Kasumi-1 (cell line): ENCODE measurements at regions not wholly inside any gene's neighbourhood (a gene's known extent, or its start where the extent isn't known, plus 50 kb on each side); places are given as distances from the start of the nearest gene placed in this dataset.
A peak's percentile ranks its signal among the peaks of the same experiment; 100 is the strongest.

ENCODE experiments used
- DNase-seq, 2 experiments: peaks; one replicate each; lab custom pipeline; 2025; lab: John Stamatoyannopoulos, UW

DNA sequence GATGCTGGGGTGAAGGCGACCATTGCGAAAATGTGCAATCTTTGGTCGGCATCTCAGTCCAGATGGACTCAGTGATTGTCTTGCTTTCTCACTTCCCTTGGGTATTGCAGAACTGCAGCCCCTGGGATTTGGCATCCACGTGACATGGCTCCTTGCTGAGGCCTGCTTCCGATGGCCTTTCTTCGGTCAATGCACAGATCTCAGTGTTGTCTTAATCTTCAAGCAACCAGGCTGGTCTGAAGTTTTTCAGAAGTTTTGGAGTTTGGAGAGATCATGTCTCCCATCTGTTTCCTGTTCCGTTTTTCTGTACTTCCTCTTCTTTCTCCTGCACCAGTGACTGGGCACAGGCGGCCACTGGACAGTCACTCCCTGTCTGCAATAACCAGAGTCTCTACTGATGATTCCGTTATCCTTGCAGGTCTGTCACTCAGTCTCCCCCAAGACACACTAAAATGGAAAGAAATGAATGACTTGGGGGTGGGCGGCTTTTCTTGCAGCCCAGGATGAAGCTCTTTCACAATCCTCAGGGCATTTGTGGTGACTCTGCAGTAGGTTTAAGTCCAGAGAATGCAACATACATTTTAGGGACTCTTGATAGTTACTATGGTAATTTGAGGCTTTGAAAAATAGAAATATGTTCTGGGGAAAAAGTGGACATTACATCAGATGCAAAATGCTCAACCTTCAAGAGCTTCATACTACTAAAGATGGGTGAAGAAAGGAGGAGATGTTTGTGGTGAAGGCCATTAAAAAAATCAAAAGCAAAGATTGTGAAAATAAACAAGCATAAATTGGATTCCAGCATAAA is 106.3 kb upstream of the ZFHX3 start:
- DNase-seq = peak; percentile 99

DNA sequence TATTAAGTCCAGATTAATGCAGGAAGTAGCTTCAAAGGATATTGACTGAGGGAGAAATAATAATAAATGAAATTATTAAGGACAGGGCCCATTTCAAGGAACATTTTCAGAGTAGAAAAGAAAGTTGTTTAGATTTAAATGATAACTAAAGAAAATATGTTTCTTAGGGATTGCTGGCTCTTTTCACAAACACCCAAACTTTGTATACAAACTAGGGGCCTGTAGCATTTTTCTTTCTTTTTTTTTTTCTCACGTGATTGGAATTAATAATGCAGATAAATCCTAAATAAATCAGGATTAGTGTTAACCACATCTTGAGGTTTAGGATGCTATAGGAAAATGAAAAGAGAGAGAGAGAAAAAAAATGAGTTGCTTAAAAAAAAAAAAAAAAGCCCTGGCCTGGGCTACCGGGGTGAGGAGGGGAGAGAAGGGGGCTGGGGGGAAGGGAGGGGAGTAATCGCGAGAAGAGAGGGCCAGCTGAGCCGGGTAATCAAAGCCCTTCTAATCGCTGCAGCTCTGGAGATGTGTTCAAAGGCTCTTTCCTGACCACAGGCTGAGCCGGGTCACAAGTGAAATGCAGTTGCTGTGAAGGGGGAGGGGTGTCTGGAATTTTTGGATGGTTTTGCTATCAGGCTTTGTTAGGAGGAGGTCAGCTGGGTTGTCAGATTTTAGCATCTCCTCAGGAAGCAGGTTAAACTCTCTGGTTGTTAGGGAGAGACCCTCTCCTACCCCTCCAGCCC is 104.6 kb upstream of the ZFHX3 start:
- no peak for DNase-seq

DNA sequence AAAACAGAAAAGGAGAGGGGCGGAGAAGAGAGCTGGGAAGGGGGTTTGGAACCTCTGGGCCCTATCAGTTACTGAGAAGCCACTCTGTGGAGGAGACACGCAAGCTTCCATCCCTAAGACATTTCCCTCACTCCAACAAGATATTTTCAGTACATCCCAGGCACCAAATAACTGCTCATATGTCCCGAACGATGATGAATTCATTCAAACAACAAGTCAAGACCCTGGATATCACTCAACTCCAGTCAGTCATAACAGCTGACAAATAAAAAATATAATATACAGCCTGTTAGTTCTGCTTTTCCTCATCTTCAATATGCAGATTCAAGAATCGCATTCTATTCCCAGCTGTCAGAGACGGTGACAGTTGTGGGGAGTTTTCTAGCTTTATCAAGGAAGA is 104.0 kb upstream of the ZFHX3 start:
- DNase-seq = no peak

DNA sequence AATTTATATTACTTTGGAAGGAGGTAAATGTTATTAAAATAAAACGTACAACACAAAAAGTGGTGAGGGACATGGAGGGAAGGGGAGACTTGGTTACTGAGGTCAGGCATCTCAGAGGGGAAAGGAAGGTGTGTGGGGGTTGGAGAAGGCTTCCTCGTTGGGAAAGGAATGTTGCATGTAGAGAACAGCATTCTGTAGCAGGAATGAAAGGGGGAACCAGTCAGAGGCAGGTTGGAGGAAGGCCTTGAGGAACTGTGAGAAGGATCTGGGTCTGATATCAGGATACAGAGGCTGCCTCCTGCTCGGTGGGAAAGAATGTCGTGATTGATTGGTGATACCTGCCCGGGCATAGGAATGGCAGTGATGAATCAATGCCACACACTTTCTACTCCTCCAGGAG is 103.3 kb upstream of the ZFHX3 start:
- DNase-seq = no peak

DNA sequence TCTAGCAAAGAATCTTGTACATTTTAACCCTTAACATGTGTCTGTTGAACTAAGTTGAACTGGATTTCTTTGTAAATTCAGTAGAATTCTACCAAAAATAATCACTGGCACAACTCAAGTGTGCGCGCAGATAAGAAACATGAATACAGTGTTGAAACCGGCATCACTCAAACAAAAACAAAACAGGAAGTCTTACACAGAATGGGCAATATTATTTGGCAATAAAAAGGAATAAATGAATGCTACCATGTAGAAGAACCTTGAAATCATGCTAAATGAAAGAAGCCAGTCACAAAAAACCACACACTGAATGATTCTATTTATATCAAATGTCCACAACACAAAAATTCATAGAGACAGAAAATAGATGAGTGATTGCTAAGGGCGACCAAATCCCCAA is 102.9 kb upstream of the ZFHX3 start:
- no peak for DNase-seq

DNA sequence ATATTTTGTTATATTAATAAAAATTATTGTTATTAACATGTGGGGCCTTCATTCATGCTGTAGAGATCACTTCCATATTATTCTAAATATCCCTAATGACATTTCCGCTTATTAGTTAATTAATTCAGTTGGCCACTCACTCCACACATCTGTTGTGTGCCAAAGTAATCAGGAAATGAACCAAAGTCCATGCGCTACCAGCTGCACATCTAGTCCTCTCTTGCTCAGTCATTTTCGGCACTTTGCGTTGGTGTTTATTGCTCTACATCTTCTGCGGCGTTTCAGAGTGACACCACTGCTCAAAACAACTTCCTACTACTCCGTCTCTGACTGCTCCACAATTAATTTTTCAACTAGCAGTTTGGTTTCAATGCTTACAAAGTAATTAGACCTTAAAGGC is 101.4 kb upstream of the ZFHX3 start:
- no peak for DNase-seq

DNA sequence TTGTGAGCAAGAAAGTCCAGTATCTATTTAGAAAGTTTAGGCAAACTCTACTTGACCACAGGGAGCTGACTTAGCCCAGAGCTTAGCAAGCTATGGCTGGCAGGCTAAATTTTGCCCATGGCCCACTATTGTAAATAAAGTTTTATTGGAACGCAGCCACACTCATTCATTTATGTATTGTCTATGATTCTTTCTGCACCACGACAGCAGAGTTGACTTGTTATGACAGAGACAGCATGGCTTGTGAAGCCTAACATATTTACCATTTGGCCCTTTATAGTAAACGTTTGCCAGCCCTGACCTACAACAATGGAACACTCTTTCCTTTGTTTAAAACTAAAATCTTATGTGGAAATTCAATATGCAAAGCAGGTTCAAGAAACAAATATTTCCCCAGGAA is 100.0 kb upstream of the ZFHX3 start:
- DNase-seq = no peak

DNA sequence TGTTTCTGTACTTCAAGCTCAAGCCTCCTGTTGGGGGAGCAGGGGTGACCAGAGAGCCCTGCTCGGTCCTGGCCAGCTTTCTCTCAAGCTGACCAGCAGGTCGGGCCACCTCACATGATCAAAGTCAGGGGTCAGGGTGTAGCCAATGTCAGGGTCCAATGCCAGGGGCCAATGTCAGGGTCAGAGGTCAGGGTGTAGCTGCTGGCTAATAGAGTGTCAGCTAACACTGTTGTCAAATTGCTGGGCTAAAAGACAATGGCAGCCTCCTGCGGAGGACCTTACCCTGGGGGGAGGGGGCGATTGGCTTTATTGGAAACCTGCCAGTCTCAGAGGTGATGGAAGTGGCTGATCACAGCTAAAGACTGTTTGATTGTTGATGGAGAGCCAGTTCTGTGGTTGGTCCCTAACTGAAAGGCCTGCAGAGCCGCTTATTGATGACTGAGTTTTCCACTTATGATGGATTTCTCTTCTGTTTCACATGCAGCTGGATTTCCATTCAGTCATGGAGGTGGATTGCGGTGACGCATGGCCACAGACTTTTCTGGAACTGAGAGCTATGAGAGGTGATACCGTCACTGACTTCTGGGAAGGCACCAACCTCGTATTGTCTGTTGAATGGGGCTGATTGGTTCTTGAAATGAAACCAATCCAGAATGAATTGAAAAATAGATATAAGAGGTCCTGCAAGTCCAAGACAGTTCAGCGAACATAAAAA is 97.4 kb upstream of the ZFHX3 start:
- no peak for DNase-seq

DNA sequence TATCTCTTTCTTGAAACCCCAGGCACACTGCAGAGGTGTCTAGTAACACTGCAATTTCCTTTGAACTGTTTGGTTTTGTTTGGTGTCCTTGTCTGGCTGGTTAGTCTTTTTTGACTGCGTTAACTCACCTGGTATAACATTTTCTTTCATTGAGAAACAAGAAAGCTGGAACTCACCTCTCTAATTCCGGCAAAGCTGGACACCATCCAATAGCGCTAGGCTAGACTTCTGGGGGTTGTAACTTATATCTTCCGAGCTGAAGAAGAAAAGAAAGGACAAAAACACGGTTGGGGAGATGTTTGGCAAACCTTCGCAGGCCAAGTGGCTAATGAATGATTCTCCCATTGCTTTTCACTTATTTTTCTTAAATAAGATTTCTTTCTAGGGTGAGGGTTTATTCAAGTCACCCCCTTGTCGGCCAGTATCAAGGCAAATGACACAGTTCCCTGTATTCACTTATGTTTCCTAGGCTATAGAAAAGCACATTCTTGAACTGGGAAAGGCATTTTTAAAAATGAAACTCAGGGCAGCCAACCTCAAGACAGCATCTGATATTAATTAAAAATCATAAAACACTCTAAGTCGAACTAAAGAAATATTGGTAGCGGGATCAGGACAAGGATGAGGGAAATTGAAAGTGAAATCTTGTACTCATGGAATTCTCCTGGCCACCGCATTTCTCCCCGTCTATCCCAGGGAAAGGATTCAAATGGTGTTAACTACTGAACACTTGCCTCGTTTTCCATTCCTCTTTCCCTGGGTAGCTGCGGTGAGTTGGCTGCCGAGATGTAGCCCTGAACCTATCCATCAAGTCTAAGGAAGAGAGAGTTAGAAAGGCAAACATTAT is 95.9 kb upstream of the ZFHX3 start:
- DNase-seq = no peak

DNA sequence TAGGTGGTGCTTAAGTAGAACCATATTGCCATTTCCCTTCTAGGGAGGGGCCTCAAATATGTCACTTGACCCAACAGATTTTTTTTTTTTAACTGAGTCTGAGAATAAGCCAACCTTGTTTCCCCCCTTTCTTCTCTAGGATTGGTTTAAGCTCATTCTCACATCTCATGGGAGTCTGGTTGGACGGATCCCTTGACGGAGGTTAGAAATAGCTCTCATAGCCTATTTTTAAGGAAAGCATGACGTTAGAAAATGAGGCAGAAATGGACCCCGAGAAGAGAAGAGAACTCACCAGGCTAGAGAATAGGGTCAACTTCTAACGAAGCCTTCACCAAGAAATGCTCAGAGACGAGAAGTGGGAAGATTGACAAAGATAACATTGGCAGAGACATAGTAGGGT is 95.1 kb upstream of the ZFHX3 start:
- DNase-seq = no peak

DNA sequence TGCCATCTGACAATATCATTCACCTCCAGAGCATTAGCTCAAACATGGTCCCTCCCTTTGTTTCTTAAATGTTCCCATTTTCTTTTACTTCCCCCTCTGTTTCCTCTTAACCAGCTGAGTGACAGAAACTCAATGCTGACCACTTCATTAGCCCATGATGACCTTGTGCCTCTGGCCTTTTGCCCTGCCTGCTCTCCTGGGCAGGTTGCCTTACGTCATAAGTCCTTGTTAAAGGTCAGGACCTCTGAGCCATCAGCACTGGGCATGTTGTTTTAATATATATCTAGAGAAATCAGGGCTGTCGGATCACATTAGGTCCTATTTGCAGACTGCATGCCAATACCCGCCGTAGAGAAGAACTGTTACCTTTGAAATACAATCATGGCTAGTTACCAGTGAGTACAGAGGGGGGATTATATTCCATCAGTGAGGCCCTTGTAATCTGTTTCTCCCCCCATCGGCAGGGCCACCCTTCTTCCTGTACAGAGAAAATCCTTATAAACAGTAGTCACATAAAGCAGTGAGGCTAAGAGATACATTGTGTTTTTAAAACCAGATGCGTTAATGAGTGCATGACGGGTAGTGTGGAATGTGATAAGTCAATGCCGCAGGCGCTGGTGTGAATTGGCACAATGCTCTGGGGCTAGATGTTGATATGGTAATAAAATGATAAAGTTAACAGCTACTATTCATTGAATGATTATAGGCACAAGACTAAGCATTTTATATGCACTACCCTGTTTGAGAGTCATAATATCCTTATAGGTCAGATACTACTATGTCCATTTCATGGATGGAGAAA is 94.3 kb upstream of the ZFHX3 start:
- no peak for DNase-seq

DNA sequence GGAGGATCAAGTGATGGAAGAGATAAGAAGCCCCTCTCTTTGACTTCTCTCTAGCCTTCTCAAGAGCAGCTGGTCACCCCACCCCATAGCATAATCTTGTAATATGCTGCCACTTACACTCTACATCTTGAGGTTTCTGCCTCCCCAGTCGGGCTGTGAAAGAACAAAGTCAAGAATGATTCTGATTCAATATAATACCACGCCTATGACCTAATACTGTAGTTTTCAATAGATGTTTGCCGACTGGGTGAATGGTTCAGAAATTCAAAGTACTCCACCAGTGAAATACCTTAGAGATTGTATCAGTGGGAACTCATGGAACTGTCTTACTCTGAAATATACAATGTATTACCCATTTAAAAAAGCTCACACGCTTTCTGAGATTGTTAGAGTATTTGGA is 93.0 kb upstream of the ZFHX3 start:
- DNase-seq = no peak

DNA sequence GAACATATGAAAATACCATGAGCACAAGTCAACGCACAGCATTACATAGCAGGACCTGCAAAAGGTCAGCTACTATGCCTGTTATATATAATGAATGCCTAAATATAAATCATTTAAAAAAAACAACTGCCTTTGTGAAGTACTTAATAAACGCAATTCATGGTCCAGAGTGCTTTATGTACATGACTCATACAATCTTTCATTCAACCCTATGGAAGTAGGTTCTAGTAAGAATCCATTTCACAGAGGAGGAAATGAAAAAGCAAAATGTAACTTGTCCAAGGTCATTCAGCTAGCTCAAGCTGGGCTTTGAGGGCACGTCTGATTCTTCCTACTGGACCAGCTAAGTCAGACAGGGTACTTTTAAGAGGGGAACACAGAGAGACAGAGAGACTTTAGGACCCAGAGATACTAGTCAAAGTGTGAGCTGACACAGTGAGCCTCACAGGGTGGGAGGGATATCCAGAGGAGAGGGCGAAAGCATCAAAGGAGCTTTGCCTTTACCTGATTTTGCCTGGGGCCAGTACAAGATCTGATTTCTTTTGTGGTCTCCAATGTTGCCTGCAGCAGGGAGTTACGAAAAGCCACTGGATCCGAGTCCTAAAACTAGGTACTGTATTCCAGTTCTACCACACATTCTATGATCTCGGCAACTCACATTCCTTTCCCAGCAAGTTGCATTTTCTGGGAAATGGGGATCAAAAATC is 83.4 kb upstream of the ZFHX3 start:
- DNase-seq = no peak

DNA sequence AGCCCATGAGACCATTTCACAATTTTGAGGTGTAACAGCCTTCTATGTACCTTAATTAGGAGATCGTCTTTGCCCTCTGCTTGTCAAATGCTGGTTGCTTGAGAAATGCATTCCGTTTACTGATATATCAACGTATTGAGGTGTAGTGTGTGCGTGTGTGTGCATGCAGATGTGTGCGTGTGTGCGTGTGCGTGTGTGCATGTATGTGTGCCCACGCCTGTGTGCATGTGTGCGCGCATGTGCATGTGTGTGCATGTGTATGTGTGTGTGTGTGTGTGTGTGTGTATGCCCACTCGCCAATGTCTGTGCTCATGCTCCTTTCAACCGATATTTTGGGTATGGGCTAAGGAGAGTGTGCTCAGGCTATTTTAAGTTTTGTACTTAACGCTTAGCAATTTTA is 81.5 kb upstream of the ZFHX3 start:
- DNase-seq = no peak

DNA sequence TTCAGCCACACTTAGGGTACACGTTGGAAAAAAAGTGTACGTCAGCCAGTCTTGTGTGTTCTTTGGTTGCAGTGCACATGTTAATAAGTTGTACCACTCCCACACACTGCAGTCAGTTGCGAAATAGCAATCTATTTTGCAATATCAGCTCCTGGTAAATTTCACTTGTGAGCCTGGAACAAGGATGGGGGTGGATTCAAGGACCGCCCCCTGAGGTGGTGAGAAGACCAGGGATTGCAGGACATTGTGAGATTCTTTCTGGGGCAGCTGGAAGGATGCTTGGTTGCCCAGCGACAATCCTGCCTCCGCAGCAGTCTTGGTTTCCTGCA is 78.6 kb upstream of the ZFHX3 start:
- no peak for DNase-seq

DNA sequence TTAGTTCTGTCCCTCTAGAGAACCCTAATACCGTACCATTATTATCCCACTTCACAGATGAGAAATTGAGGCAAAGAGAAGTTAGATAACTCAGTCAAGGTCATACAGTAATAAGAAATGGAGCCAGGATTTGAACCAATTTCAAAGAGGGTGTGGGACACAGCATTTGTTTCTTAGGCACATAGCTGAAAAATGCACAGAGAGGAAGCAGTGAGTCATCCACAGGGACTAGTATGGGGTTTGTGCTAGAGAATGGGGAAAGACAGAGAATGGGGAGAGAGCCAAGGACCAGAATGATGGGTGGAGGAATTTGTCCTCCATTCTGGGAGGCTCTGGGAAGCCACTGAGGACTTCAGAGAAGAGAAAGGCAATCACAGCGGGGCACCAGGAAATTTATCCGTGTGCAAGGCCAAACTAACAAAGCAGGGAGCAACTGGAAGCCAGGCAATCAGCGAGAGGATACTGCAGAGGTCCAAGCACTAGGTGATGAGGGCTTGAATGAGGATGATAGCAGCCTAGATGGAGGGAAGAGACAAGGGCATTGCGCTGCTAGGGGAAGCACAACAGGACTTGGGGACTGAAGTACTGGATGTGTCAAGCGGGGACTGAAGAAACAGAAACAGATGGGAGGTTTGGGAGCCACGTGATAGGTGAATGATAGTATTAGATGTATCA is 78.1 kb upstream of the ZFHX3 start:
- peak; percentile 62 to 78 for DNase-seq

DNA sequence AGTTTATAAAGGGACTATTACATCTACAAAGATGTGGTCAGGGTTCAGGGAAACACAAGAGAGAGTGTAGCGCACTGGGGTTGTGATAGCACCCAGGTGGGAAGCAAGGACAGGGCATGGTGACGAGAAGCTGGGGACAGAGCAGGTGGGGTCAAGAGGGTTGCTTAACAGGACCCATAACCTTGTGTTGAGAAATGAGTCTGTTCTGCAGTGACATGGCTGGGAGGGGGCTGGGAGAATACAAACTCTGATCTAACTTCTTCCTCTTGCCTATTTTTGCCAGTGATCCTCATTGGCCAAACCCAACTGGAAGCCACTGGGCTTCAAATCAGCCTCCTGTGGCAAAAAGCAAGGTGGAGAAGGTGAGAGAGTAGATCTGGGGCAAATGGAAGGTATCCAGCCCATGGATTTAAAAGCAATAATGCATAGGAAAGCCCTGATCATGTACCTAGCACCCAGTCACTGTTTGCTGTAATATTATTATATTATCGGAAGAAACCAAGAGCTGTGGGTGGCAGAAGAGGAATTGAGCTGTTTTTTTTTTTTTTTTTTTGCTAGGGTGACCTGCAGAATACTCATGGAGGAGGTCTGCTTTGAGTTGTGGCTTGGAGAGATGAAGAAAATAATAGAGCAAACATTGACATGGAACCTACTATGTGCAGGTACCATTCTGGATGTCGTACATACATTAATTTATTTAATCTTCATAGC is 76.9 kb upstream of the ZFHX3 start:
- no peak for DNase-seq

DNA sequence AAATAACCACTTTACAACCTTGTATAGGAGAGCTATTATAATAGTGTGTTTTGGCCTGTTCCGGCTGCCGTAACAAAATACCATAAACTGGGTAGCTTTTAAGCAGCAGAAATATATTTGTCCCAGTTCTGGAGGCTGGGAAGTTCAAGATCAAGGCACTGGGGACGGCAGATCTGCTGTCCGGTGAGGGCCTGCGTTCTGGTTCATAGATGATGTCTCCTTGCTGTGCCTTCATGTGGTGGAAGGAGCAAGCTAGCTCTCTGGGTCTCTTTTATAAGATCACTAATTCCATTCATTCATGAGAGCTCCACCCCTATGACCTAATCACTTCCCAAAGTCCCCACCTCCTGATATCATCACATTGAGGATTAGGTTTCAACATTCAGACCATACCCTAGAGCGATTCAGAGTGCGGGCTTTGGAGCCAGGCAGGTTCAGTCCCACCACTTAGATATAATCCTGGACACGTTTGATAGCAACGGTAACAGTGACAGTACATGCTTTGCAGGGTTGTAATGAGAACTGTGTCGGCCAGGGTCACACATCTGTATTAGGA is 76.2 kb upstream of the ZFHX3 start:
- DNase-seq = no peak
